Fibroblast of villous mesenchyme (primary cell): ENCODE measurements at regions not wholly inside any gene's neighbourhood (a gene's known extent, or its start where the extent isn't known, plus 50 kb on each side); places are given as distances from the start of the nearest gene placed in this dataset.
A peak's percentile ranks its signal among the peaks of the same experiment; 100 is the strongest.

Source experiments
- DNase-seq: peaks from one replicate; pipeline ENCODE4 v3.0.0-alpha.2; 2010; ENCODE audit warnings: low read depth
- H3K4me3 ChIP-seq: 2 replicates; pipeline ENCODE4 v1.5.1; 2011; ENCODE audit warnings: low read depth, mild to moderate bottlenecking, low read length
- TF ChIP-seq, protein P1 (sequence below): IDR thresholded peaks from 2 replicates; pipeline ENCODE4 v1.5.1; 2012; ENCODE audit warnings: low read depth, mild to moderate bottlenecking, low read length; ENCODE audit not compliant: insufficient read depth

DNA sequence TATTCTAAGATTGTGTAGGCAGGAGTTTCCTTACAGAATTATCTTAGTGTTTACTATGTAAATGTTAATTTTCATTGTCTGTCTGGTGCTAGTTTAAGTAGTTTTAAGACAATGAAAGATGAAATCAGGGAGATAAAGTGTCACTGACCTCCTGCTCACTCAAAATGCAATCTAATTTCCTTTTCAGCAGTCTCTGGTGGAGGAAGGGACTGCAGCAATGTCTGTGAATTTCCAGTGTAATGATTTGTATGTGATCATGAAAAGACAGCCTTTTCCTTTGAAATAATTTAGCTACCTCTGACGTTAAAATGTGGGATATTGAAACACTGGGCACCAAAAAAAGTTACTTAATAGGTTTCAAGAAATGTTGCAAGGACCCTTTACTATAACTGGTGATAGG is 779.7 kb upstream of the FLRT2 start:
- DNase-seq = no peak
- TF ChIP-seq, protein P1, sequence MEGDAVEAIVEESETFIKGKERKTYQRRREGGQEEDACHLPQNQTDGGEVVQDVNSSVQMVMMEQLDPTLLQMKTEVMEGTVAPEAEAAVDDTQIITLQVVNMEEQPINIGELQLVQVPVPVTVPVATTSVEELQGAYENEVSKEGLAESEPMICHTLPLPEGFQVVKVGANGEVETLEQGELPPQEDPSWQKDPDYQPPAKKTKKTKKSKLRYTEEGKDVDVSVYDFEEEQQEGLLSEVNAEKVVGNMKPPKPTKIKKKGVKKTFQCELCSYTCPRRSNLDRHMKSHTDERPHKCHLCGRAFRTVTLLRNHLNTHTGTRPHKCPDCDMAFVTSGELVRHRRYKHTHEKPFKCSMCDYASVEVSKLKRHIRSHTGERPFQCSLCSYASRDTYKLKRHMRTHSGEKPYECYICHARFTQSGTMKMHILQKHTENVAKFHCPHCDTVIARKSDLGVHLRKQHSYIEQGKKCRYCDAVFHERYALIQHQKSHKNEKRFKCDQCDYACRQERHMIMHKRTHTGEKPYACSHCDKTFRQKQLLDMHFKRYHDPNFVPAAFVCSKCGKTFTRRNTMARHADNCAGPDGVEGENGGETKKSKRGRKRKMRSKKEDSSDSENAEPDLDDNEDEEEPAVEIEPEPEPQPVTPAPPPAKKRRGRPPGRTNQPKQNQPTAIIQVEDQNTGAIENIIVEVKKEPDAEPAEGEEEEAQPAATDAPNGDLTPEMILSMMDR = no peak
- H3K4me3 ChIP-seq = no peak overlapping the region

DNA sequence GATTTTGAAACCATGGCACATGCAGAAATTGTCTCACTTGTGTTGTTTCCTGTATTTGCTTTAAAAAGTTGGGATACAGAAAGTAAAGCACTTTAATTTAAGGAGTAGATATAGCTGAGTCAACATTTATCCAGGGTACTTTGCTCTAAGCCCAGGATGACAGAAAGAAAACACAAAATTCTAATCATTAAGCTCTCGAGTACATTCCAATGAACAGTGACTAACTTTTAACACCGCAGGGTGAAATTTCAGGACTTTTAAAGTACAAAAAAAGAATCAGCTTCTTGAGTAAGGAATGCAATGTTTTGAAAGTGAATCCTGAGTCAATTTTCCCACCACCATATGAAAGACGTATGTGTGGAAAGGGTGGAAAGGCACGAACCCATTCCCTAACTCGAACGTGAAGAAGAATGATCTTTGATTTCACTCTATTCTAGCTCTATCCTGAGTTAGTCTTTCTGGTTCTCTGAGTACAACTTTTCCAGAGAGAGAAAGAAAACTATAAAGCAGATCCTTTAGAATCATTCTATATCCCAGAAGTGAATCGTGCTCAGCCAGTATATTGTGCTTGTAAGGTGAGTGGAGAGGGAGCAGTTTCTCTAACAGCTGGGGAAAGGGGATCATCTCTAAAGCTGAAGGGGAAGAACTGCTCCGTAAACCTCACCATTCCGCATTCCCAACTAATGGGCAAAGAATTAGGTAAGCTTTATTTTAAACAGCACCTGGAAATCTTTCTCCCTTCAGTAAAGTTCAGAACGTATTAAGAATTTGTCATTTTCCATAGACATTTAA is 779.0 kb upstream of the FLRT2 start:
- peak; percentile 13 for DNase-seq
- TF ChIP-seq, protein P1 = no peak
- H3K4me3 ChIP-seq = no peak overlapping the region

DNA sequence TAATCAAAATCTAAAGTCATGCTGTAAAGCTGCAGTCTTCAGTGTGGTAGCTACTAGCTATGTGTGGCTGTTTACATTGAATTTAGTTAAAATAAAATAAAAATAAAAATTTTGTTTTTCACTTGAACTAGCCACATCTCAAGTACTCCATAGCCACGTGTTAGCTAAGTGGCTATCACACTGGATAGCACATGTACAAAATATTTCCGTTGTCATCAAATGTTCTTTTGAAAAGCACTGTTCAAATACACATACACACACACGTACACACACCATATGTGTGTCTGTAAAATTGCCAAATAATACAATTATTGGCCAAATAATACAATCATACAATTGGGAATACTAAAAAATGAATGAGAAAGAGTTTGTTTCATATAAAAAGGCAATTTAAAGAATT is 778.2 kb upstream of the FLRT2 start:
- TF ChIP-seq, protein P1 = no peak
- no peak overlapping the region for H3K4me3 ChIP-seq
- no peak for DNase-seq

DNA sequence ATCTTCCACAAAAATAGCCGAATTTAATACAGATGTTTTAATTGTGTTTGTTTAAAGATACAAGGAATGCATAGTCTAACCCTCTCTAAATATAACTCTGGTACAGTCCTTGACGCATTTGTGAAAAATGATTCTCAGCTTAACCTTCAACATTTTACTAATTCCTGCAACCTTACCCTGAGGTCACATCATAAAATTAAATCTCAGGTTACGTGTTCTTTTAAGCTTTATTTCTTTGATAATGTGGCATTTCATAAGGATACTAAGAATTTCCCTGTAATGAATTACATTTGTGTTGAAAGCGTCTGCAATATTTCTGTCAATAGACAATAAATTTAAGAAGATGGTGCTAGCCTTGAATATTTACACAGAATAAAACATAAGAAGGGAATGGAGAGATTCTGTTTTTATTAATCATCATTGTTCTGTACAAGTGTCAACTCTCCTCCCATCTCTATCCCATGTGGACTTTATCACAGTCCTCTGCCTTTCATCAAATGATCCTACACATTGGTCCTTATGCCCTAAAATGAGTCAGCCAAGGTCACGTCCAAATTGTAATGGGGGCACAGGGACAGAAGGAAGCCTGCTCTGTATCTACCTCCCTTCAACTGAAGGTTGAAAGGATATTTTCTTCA is 769.3 kb upstream of the FLRT2 start:
- no peak overlapping the region for H3K4me3 ChIP-seq
- peak; percentile 28 for DNase-seq
- TF ChIP-seq, protein P1 = no peak

DNA sequence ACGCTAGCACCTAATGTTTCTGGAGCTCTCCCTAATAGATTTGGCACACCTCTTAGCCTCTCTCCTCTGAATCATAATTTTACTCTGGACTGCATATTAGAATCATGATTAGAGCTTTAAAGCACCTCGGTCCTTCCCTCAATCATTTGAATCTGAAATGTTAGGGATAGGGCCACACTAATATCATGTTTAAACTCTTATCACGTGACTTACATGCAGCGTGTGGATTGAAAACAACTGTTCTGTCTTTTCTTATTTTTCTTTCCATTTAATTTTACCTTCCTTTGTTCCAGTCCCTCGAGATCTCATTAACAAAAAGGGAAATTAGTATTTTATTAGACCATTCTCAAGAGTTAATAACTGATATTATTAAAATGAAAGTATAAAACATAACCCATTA is 762.5 kb upstream of the FLRT2 start:
- no peak for DNase-seq
- no peak overlapping the region for H3K4me3 ChIP-seq
- TF ChIP-seq, protein P1 = no peak

DNA sequence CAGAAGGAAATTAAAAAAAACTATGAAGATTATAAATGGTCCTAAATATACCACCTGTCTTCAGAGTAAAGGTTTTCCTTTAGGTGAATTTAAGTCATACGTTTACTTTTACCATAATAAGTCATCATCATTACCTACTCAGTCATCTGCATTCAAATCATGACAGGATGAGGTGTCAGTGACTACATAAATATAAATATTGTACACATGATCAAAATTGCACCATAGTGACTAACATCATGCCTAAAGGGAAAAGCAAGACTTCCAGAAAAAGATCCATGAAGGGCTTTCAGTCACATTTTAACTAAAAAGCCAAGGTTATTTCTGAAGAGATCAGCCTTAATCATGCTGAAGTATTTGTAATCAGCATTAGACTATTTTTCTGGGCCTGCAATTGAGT is 759.9 kb upstream of the FLRT2 start:
- no peak overlapping the region for H3K4me3 ChIP-seq
- no peak for DNase-seq
- TF ChIP-seq, protein P1 = no peak

DNA sequence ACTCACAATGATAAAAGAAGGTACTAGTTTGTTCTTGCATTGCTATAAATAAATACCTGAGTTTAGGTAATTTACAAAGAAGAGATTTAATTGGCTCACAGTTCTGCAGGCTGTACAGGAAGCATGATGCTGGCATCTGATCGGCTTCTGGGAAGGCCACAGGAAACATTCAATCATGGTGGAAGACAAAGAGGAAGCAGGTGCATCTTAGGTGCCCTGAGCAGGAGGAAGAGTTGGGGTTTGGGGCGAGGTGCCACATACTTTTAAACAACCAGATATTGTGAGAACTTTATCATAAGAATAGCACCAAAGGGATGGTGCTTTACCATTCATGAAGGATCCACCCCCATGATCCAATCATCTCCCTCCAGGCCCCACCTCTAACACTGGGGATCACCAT is 752.6 kb upstream of the FLRT2 start:
- TF ChIP-seq, protein P1 = no peak
- no peak overlapping the region for H3K4me3 ChIP-seq
- no peak for DNase-seq
